ENCODE measurements at regions not wholly inside any gene's neighbourhood (a gene's known extent, or its start where the extent isn't known, plus 50 kb on each side); places are given as distances from the start of the nearest gene placed in this dataset.

DNA sequence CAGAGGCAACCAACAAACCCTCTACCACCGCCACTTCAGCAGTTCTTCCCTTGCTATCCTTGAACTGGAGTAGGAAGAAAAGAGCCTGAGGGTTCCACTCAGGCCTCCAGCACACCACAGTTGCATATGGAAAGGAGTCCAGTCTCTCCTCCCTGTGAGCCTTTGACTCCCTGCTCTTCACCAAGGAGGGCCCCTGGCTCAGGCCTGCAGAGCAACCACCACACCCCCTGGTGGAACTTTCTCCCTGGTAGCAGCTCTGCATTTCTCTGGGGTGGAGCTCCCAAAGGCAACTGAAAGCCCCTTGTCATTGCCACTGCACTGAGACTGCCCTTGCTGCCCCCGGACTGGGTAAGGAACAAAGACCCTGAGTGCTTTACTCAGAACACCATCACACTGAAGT is 1021.5 kb upstream of the ADGRL2 start:
- TF ChIP-seq EZH2 (IDR thresholded peaks at IDR 0.05; ENCODE audit: borderline replicate concordance, low read length) = no peak
- TF ChIP-seq, protein P1, sequence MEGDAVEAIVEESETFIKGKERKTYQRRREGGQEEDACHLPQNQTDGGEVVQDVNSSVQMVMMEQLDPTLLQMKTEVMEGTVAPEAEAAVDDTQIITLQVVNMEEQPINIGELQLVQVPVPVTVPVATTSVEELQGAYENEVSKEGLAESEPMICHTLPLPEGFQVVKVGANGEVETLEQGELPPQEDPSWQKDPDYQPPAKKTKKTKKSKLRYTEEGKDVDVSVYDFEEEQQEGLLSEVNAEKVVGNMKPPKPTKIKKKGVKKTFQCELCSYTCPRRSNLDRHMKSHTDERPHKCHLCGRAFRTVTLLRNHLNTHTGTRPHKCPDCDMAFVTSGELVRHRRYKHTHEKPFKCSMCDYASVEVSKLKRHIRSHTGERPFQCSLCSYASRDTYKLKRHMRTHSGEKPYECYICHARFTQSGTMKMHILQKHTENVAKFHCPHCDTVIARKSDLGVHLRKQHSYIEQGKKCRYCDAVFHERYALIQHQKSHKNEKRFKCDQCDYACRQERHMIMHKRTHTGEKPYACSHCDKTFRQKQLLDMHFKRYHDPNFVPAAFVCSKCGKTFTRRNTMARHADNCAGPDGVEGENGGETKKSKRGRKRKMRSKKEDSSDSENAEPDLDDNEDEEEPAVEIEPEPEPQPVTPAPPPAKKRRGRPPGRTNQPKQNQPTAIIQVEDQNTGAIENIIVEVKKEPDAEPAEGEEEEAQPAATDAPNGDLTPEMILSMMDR (IDR thresholded peaks at IDR 0.05; ENCODE audit: low read length) = no peak
